HG03521 (cell line): ENCODE measurements at regions not wholly inside any gene's neighbourhood (a gene's known extent, or its start where the extent isn't known, plus 50 kb on each side); places are given as distances from the start of the nearest gene placed in this dataset.

Source experiments
- ATAC-seq: cut with Tn5 transposase; IDR thresholded peaks from one replicate; pipeline ENCODE4 v1.9.1; 2021; ENCODE audit warnings: mild to moderate bottlenecking, moderate library complexity; ENCODE audit not compliant: unreplicated experiment

GRCh38 chr5:81914696-81915095 lies 57.1 kb upstream of the ATG10 start:
- no peak for ATAC-seq

GRCh38 chr5:81912933-81913332 lies 58.9 kb upstream of the ATG10 start:
- no peak for ATAC-seq

DNA sequence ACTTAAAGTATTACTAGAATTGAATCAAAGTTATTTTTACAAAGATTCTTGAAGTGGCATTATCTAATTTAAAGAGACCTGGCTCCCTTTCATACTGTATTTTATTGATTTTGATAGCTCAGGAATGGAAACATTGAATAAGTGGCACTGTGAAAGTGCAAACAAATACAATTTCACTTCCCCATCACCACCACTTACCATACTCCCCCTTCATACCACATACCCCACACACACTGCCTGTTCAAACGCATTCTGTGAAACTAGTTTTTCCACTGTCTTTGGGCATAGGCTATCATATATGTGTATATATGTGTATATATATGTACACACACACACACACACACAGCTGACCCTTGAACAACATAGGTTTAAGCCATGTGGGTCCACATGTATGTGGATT lies 62.1 kb upstream of the ATG10 start:
- ATAC-seq = no peak

DNA sequence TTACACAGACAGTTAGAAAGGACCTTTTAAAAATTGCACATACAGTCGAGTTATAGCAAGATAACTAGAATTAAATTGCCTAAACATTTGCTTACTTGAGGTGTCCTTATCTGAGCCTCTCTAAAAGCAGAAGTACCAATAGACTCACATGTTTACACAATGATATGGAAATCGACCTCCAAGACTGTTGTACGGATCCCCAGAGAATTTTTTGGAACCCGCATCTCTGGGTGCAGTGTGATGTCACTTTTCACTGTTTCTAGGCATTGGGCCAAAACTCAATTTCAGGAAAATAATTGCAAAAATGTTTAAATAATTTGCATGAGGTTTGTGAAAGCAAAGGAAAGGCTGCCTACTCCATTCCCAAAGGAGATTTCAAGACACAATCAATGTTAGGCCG lies 63.1 kb upstream of the ATG10 start:
- ATAC-seq = no peak

DNA sequence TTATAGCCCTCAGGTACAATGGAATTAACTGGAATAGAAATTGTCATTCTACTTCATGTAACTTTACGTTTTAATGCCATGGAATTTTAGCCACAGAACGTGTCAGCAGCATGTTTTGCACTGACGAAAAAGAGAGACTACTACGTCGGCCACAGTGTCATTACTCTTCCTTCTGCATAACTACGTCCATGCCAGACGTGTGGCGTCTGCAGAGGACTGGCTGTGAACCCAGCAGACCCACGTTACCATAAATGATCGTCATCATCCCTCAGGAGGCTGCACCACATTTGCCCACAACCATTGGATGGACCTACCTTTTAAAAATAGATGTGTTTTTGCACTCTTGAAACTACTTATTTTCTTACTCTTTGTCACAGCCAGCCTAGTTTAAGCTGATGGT lies 63.8 kb upstream of the ATG10 start:
- ATAC-seq = no peak

DNA sequence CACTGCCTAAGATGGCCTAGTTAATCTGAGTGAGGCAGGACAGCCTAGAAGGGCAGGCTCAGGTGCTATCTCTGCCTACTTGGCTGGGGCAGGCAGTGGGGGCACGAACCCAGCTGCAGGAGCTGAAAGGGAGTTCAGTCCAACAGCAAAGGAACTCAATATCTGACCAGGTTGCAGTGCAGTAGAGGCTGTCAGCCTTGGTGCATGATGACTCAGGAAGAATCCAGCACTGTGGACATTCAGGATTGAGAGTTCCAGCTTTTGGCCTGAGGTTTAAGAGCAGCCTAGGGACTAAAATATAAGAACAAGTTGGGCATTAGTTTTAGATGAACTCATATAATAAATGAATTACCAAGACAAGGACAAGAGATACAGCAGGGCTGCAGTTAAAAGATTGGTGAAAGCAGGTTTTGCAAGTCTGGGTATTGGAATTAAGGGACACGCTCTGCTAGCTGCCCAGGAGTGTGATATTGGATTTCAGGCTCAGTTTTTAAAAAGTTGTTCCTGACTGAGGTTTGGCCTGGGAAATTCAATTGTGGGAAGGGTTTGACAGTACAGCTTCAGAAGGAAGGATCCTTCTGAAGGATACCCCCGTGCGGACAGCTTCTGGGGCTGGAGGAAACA lies 64.7 kb upstream of the ATG10 start:
- ATAC-seq = no peak

DNA sequence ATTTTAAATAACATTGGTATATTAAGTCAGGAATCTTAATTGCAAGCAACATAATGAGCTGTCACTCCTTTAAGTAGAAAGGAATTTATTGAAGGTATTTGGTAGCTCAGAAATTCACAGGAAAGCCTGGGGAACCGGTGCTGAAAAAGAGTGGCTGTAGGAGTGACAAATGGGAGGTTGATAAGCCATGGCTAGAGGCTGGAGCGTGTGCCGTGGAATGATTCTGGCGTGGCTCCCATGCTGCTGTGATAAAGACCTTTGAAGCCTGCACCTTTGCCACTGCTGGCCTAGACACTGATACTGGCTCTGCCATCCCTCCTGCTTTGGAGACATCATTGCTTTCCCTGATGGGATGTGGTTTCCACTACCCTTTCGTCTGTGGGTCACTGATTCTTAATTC lies 65.7 kb upstream of the ATG10 start:
- no peak for ATAC-seq

DNA sequence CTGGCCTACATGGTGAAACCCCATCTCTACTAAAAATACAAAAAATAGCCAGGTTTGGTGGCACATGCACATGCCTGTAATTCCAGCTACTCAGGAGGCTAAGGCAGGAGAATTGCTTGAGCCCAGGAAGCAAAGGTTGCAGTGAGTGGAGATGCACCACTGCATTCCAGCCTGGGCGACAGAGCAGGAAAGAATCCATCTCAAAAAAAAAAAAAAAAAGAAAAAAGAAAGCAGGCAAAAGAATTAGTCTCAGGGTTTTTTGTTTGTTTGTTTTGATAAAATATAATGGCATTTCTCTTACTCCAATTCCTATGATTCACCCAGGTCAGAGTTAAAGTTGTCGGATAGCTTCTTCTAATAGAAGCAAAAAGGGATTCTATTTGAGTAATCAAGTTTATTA lies 67.0 kb upstream of the ATG10 start:
- ATAC-seq = no peak

DNA sequence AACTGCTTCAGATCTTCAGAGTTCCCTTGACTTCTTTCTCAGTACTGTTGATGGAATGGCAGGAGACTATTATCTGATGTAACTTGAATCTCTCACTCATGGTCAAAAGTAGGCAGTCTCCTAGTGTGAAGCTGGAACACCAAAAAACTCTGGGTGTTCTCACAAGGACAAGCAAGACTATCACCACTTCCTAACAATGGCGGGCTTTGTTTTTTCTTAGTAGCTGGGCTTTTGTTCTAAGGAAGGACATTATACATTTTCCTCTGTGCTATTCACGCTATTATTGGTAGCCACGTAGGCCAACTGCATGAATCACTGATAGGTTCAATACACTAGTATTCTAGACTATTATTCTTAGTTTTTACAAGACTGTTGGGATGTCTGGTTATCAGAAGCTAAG lies 67.7 kb upstream of the ATG10 start:
- ATAC-seq = no peak

DNA sequence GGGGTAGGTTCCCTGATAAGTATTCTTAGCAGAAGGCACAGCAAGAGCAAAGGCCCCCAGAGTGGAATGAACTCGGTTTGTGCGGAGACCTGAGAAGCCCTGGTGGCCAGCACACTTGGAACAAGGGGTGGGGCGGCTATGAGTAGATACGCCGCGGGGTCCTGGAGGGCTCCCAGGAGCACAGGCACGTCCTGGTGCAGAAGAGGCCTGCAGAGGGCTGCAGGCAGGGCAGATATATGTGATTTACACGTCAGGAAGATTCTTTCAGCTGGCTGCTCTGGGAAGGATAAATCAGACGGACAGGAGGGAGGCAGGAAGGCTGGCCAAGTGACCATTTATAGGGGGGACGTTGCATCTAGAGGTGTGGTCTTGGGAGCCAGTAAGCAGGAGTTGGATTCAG lies 70.2 kb upstream of the ATG10 start:
- ATAC-seq = no peak

- ATAC-seq = no peak
Measured at GRCh38 chr5:81899123-81899522, 72.7 kb upstream of the ATG10 start.

- no peak for ATAC-seq
Measured at GRCh38 chr5:81898403-81898802, 73.4 kb upstream of the ATG10 start.

DNA sequence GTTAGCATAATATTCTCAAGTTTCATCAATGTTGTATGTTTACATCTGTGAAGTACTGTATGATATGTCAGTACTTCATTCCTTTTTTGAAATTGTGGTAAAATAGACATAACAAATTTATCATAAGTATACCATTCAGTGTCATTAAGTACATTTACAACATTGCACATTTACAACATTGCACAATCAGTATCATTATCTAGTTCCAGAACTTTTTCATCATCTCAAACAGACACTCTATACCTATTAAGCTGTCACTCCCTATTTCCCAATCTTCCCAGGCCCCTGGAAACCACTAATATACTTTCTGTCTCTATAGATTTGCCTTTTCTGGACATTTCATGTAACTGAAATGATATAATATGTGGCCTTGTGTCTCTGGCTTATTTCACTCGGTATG lies 75.1 kb upstream of the ATG10 start:
- ATAC-seq = no peak

- no peak for ATAC-seq
Measured at GRCh38 chr5:81895307-81895706, 76.5 kb upstream of the ATG10 start.

DNA sequence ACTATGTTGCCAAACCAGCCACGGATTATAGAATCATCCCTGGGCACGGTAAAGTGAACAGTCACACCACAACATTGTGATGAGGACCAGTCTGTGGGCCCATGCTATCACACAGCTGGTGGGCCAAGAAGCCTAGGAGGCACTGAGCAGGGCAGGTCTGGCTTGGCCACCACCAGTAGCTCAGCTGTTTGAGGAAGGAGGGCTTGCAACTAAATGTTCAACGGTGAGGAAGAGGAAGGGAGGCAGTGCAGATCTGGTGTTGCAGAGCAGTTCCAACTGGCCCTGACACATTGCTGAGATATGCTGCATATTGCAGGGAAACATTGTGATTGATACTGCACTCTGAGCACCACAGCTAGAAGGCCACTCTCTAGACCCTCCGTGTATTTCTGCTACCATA lies 77.9 kb upstream of the ATG10 start:
- ATAC-seq = no peak

- no peak for ATAC-seq
Measured at GRCh38 chr5:81884871-81885270, 87.0 kb upstream of the ATG10 start.

GRCh38 chr5:81883371-81883770 lies 88.5 kb upstream of the ATG10 start:
- no peak for ATAC-seq

DNA sequence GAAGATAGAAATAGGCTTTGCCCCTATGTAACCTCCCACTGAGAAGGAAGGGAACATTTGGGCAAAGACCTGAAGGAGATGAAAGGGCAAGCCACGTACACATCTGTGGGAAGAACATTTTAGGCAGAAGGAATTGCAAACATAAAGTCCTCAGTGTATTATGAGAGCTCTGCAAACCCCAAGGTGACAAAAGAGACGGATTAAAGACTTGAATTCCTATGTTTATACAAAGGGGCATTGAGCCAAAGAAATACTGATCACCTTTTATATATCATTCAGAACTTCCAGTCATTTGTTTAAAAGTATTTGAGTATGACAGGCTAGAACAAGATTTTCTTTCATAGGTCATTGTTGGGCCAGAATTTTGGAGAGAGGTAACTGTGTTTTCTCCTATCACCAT lies 90.2 kb upstream of the ATG10 start:
- ATAC-seq = no peak

GRCh38 chr5:81879936-81880335 lies 91.9 kb upstream of the ATG10 start:
- ATAC-seq = no peak

GRCh38 chr5:81878333-81878732 lies 93.5 kb upstream of the ATG10 start:
- no peak for ATAC-seq

DNA sequence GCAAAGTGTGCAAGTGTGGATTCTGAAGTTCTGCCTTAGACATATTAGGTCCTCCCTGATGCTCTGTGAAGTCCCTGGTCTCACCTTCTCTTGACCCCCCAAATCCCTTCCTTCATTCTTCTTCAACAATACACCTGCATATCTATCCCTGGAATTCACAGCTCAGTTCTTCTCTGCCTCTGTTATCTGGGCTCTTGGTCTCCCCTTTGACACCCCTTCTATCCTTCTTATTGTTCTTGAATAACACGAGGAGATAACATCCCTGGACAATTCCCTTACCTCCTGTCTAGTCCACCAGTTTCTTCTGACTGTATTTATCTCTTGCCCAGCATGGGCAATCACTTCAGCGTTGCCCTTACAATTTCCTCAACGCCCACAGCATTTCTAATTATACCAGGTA lies 104.8 kb upstream of the ATG10 start:
- no peak for ATAC-seq

- no peak for ATAC-seq
Measured at GRCh38 chr5:81860778-81861177, 109.9 kb upstream of the SSBP2 start.

DNA sequence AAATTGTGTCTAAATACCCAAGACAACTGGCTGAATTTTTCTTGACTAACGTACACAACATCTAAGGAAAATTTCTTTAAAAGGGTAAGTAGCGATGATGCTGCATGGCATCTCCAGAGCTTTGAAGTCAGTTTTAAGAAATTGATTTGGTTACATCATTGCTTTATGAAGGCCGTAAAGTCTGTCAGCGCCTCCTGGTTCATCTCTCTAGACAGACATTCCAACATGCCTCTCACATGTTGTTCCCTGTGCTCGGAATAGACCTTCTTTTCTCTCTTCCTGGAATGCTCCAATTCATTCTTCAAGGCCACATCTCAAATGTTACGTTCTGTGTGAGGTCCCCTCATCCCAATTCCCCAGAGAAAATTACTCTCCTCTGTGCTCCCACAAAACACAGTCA lies 108.7 kb upstream of the SSBP2 start:
- ATAC-seq = no peak
